CD4-positive, alpha-beta T cell treated with Interferon alpha-2 for 1 hour (primary cell): ENCODE measurements at regions not wholly inside any gene's neighbourhood (a gene's known extent, or its start where the extent isn't known, plus 50 kb on each side); places are given as distances from the start of the nearest gene placed in this dataset.

ENCODE experiments used
- DNase-seq, 2 donors: peaks; one replicate each; pipeline ENCODE4 v3.0.0-alpha.2; 2020 to 2022

GRCh38 chr7:130948822-130949221 lies 214.8 kb upstream of the KLF14 start:
- peak in 1 of 2 donors; percentile 55 for DNase-seq

GRCh38 chr7:130949550-130949949 lies 215.5 kb upstream of the KLF14 start:
- peak in 1 of 2 donors; percentile 33 for DNase-seq

GRCh38 chr7:130950054-130950453 lies 216.0 kb upstream of the KLF14 start:
- DNase-seq: peak in 1 of 2 donors; percentile 30

GRCh38 chr7:130950741-130951140 lies 216.7 kb upstream of the KLF14 start:
- DNase-seq: peak in 1 of 2 donors; percentile 43

GRCh38 chr7:130951303-130951975 lies 217.4 kb upstream of the KLF14 start:
- peak; percentile 35 to 87 for DNase-seq

GRCh38 chr7:130951976-130952876 lies 218.2 kb upstream of the KLF14 start:
- peak in 1 of 2 donors; percentile 34 for DNase-seq

- peak in 1 of 2 donors; percentile 24 for DNase-seq
Observed at GRCh38 chr7:130953196-130953595, 219.2 kb upstream of the KLF14 start.

- peak in 1 of 2 donors; percentile 48 for DNase-seq
Observed at GRCh38 chr7:130954918-130955564, 221.0 kb upstream of the KLF14 start.

- DNase-seq: peak in 1 of 2 donors; percentile 28
Observed at GRCh38 chr7:130955565-130955919, 221.5 kb upstream of the KLF14 start.

- peak; percentile 18 to 59 for DNase-seq
Observed at GRCh38 chr7:130956417-130957136, 222.6 kb upstream of the KLF14 start.

- DNase-seq: peak; percentile 51 to 81
Observed at GRCh38 chr7:130957137-130957513, 223.1 kb upstream of the KLF14 start.

- DNase-seq: peak in 1 of 2 donors; percentile 60
Observed at GRCh38 chr7:130957722-130958435, 223.9 kb upstream of the KLF14 start.

GRCh38 chr7:130958846-130959245 lies 224.8 kb upstream of the KLF14 start:
- DNase-seq: peak in 1 of 2 donors; percentile 34

- DNase-seq: peak; percentile 37 to 77
Observed at GRCh38 chr7:130959743-130960207, 225.8 kb upstream of the KLF14 start.

GRCh38 chr7:130960208-130960988 lies 226.4 kb upstream of the KLF14 start:
- DNase-seq: peak; percentile 83 to 92

GRCh38 chr7:130961128-130961601 lies 227.2 kb upstream of the KLF14 start:
- DNase-seq: peak; percentile 86 to 94

GRCh38 chr7:130962109-130962508 lies 228.1 kb upstream of the KLF14 start:
- no peak for DNase-seq

- DNase-seq: no peak
Observed at GRCh38 chr7:130963339-130963738, 229.3 kb upstream of the KLF14 start.

GRCh38 chr7:130965515-130965914 lies 231.5 kb upstream of the KLF14 start:
- no peak for DNase-seq

GRCh38 chr7:130966246-130967009 lies 232.4 kb upstream of the KLF14 start:
- DNase-seq: no peak
